Daoy (cell line): ENCODE measurements at regions not wholly inside any gene's neighbourhood (a gene's known extent, or its start where the extent isn't known, plus 50 kb on each side); places are given as distances from the start of the nearest gene placed in this dataset.

Experiments
- DNase-seq: peaks from one replicate; pipeline ENCODE4 v3.0.0-alpha.2; 2015; ENCODE audit warnings: low read depth

- DNase-seq = no peak
Observed at GRCh38 chr1:219993554-219994433, 52.5 kb downstream of the EPRS1 start.

GRCh38 chr1:219991919-219992318, 54.4 kb downstream of the EPRS1 start:
- DNase-seq = no peak

- DNase-seq = no peak
Observed at GRCh38 chr1:219991511-219991810, 54.8 kb downstream of the EPRS1 start.

- peak; percentile 9 for DNase-seq
Observed at GRCh38 chr1:219990782-219991510, 55.4 kb downstream of the EPRS1 start.

- no peak for DNase-seq
Observed at GRCh38 chr1:219989766-219990165, 56.5 kb downstream of the EPRS1 start.

GRCh38 chr1:219988818-219989217, 57.5 kb downstream of the EPRS1 start:
- DNase-seq = no peak

- no peak for DNase-seq
Observed at GRCh38 chr1:219988387-219988786, 57.9 kb downstream of the EPRS1 start.

- DNase-seq = no peak
Observed at GRCh38 chr1:219987325-219987724, 59.0 kb upstream of the SLC30A10 start.

GRCh38 chr1:219985169-219985568, 56.8 kb upstream of the SLC30A10 start:
- no peak for DNase-seq
